ENCODE measurements at regions not wholly inside any gene's neighbourhood (a gene's known extent, or its start where the extent isn't known, plus 50 kb on each side); places are given as distances from the start of the nearest gene placed in this dataset.

DNA sequence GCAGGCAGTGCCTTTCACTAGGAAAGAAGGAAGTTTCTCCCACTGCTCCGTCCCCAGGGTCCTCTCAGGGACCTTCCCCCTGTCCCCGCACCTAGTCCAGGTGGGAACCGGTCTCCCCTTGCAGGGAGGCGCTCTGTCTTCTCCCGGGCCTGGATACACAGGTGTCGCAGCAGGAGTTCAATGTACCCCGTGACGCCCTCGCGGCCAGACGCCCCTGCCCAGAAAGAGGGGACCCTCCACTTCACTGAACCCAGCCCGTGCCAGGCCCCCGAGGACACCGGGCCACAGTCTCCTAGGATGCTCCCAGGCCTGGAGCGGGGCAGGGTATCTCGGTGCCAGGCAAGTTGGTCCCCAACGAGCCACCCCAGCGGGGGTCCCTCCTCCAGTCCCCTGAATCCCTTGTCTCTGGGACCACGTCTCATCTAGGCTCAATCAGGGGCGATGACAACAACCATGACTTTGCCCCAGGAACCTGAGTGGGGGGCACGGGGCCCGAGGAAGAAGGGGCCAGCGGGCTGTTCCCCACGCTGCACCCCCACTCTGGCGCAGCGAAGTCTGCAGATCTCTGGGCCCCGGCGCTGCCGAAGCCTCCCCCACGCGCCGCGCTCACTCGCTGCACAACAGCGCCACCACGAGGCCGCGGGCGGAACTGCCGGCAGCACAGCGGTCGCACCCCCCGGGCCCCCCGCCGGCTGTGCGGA lies 103.0 kb downstream of the EDN3 start:
- Histone ChIP-seq H3K36me3 (ENCODE audit: control insufficient read depth, insufficient read depth, low read length) (no peaks in the 10 kb centered on the region), H3K4me1 (replicated peaks in 1 of 2; ENCODE audit: control insufficient read depth in 2 of 2, insufficient read depth in 2 of 2, low read length in 2 of 2) (peaks cover 0 to 9% of the 10 kb centered on the region in 2 experiments; a peak in 2 of 5 replicates), H3K27me3 (ENCODE audit: control insufficient read depth in 2 of 2, insufficient read depth in 2 of 2, low read length in 2 of 2) (peaks cover 12 to 57% of the 10 kb centered on the region in 2 experiments; a peak in 4 of 5 replicates), H3K79me2 (ENCODE audit: control insufficient read depth, insufficient read depth, low read length) (no peaks in the 10 kb centered on the region), H4K20me1 (replicated peaks; ENCODE audit: control insufficient read depth, insufficient read depth, low read length) (peaks cover 6% of the 10 kb centered on the region; the same call in 1 of the 2 replicates), H2AFZ (ENCODE audit: low read depth, low read length) (no peak overlapping the region), H3K9ac (ENCODE audit: insufficient read depth in 1 of 2, low read depth in 2 of 2, low read length in 2 of 2) (no peak overlapping the region), H3K9me3 (replicated peaks; ENCODE audit: control insufficient read depth, insufficient read depth, low read depth, low read length) (no peaks in the 10 kb centered on the region), H3K4me3 (no peak overlapping the region), H3K4me2 (ENCODE audit: insufficient read depth, low read length) (no peak overlapping the region; the same call in 1 of the 2 replicates), H3K27ac (ENCODE audit: extremely low read depth, low read depth, low read length) (no peak overlapping the region), H3K9me1 (ENCODE audit: control insufficient read depth, insufficient read depth, low read length) (no peaks in the 10 kb centered on the region)
- ChIA-PET CTCF (ENCODE audit: low intra/inter-chr PET ratio) (interaction anchor here (0.6 to 2.0 kb wide), 3 partner anchors 173 to 1274 kb away, joined by 3 to 11 read pairs (median 3); no protein-coding TSS in a partner anchor), POLR2A (no interaction called here)
- DNase-seq (ENCODE audit: extremely low read depth in 1 of 4, low spot score in 3 of 4) (peak; percentile 59 to 96 (median 92)), FAIRE-seq (no peak), ATAC-seq (peak; percentile 97)
- BruUV-seq (replicated peaks): no TSS peak
- in situ Hi-C loops (cut with MboI): no loop called here
- WGBS (ENCODE audit: insufficient coverage, low coverage, missing lambda C conversion rate): 8% methylated on average over 31 of the region's 46 CpGs
- intact Hi-C loops (cut with micrococcal nuclease): loop anchor here (1.0 to 5.0 kb wide), 2 partner anchors 316 to 536 kb away; no protein-coding TSS in a partner anchor
- TF ChIP-seq EP400 (IDR thresholded peaks at IDR 0.05) (no peak), CHD2 (IDR thresholded peaks at IDR 0.05; ENCODE audit: low read depth, low read length) (0 out of 2 replicates have a peak, but pooled peaks have one; percentile 27), ZC3H8 (IDR thresholded peaks at IDR 0.05) (no peak), TGIF2 (CRISPR knock-in tag; IDR thresholded peaks at IDR 0.05) (no peak), ZBTB11 (CRISPR knock-in tag; IDR thresholded peaks at IDR 0.05) (no peak), CTCF (IDR thresholded peaks at IDR 0.05 in 2 of 3, conservative IDR thresholded peaks at IDR 0.05 in 1 of 3; ENCODE audit: insufficient read depth in 2 of 3, low read depth in 1 of 3, low read length in 3 of 3) (peak; percentile 87 to 91 (median 87)), PTTG1 (tag; IDR thresholded peaks at IDR 0.05; ENCODE audit: low read depth) (no peak), SOX6 (IDR thresholded peaks at IDR 0.05) (no peak), KLF10 (CRISPR knock-in tag; IDR thresholded peaks at IDR 0.05) (no peak)
- TF ChIP-seq, protein P1, sequence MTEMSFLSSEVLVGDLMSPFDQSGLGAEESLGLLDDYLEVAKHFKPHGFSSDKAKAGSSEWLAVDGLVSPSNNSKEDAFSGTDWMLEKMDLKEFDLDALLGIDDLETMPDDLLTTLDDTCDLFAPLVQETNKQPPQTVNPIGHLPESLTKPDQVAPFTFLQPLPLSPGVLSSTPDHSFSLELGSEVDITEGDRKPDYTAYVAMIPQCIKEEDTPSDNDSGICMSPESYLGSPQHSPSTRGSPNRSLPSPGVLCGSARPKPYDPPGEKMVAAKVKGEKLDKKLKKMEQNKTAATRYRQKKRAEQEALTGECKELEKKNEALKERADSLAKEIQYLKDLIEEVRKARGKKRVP (CRISPR knock-in tag; IDR thresholded peaks at IDR 0.05): no peak
- TF ChIP-seq, protein P2, sequence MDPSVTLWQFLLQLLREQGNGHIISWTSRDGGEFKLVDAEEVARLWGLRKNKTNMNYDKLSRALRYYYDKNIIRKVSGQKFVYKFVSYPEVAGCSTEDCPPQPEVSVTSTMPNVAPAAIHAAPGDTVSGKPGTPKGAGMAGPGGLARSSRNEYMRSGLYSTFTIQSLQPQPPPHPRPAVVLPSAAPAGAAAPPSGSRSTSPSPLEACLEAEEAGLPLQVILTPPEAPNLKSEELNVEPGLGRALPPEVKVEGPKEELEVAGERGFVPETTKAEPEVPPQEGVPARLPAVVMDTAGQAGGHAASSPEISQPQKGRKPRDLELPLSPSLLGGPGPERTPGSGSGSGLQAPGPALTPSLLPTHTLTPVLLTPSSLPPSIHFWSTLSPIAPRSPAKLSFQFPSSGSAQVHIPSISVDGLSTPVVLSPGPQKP (CRISPR knock-in tag; IDR thresholded peaks at IDR 0.05): no peak
- TF ChIP-seq, protein P3, sequence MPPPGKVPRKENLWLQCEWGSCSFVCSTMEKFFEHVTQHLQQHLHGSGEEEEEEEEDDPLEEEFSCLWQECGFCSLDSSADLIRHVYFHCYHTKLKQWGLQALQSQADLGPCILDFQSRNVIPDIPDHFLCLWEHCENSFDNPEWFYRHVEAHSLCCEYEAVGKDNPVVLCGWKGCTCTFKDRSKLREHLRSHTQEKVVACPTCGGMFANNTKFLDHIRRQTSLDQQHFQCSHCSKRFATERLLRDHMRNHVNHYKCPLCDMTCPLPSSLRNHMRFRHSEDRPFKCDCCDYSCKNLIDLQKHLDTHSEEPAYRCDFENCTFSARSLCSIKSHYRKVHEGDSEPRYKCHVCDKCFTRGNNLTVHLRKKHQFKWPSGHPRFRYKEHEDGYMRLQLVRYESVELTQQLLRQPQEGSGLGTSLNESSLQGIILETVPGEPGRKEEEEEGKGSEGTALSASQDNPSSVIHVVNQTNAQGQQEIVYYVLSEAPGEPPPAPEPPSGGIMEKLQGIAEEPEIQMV (tag; conservative IDR thresholded peaks at IDR 0.05; ENCODE audit: low read depth): no peak

Data from K562 (cell line).